OCI-LY3 (cell line): ENCODE measurements at regions not wholly inside any gene's neighbourhood (a gene's known extent, or its start where the extent isn't known, plus 50 kb on each side); places are given as distances from the start of the nearest gene placed in this dataset.

Source experiments
- H2AFZ ChIP-seq: fragments of 200-600, 300-600 bp; shearing (Covaris generic); 2 replicates; pipeline ENCODE4 v1.6.0; 2014; ENCODE audit warnings: antibody characterized with exemption, low read depth, low read length
- H3K27ac ChIP-seq: fragments of 200-600, 300-600 bp; sonication (generic); 2 replicates; pipeline ENCODE4 v1.5.1; 2014; ENCODE audit warnings: mild to moderate bottlenecking, low read length, moderate library complexity, mixed read lengths
- H3K27me3 ChIP-seq: fragments of 200-600, 300-600 bp; sonication (generic); 2 replicates; pipeline ENCODE4 v1.6.1; 2014; ENCODE audit warnings: low read depth, low read length, mixed read lengths
- H3K36me3 ChIP-seq: fragments of 200-600, 300-600 bp; sonication (generic); replicated peaks from 2 replicates; pipeline ENCODE3; 2014; ENCODE audit warnings: low read depth, low read length, mixed read lengths
- H3K4me1 ChIP-seq: fragments of 300-600, 200-600 bp; sonication (generic); 2 replicates; pipeline ENCODE4 v1.6.1; 2014; ENCODE audit warnings: low read length, mixed read lengths
- H3K4me2 ChIP-seq: fragments of 200-600, 300-600 bp; sonication (generic); 2 replicates; pipeline ENCODE4 v1.6.1; 2014; ENCODE audit warnings: low read length, mixed read lengths
- H3K4me3 ChIP-seq: fragments of 300-600, 200-600 bp; sonication (generic); 2 replicates; pipeline ENCODE4 v1.5.1; 2014; ENCODE audit warnings: antibody characterized with exemption, mild to moderate bottlenecking, low read length, moderate library complexity
- H3K79me2 ChIP-seq: fragments of 300-600, 200-600 bp; shearing (Covaris generic); 2 replicates; pipeline ENCODE4 v1.6.1; 2014; ENCODE audit warnings: mild to moderate bottlenecking, low read length, mixed read lengths
- H3K9ac ChIP-seq: fragments of 300-600, 200-600 bp; shearing (Covaris generic); 2 replicates; pipeline ENCODE4 v1.6.0; 2014; ENCODE audit warnings: mild to moderate bottlenecking, low read length, moderate library complexity
- H3K9me3 ChIP-seq: fragments of 200-600, 300-600 bp; shearing (Covaris generic); 2 replicates; pipeline ENCODE4 v1.6.1; 2014; ENCODE audit warnings: low read length, mixed read lengths; ENCODE audit not compliant: insufficient read depth
- H4K20me1 ChIP-seq: fragments of 200-600, 300-600 bp; sonication (generic); 2 replicates; pipeline ENCODE4 v1.6.1; 2016; ENCODE audit warnings: low read length, mixed read lengths; ENCODE audit not compliant: insufficient read depth
- CTCF ChIP-seq: fragments of 200-600, 300-600 bp; sonication (generic); IDR thresholded peaks from 2 replicates; pipeline ENCODE4 v1.5.1; 2014; ENCODE audit warnings: antibody characterized with exemption, low read length, low read depth
- EZH2phosphoT487 ChIP-seq: fragments of 200-600 bp; shearing (Covaris generic); IDR thresholded peaks from 2 replicates; pipeline ENCODE4 v1.6.1; 2018; ENCODE audit warnings: antibody characterized with exemption, mixed run types, low read depth

DNA sequence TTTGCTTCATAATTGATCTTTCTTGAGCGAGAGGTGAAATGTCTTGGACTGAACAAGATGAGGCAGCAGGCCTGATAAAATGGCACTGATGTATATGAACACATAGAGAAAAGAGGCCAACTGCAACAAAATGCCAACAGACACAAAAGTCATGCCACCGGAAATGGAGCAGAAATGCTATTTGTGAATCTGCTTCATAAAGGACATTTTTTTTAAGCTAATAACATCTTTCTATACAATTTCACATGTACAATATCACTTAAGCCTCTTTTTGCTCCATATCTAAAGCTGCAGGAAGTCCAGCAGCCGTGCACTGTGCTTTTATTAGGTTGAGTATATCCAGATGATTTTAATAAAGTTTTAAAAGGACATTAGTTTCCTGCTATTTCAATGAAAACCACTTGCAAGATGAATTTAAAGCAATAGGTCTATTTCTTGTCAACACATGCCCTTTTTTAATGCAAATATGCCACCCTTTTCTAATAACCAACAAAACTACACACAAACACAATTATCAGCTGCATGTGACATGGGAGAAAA is 169.2 kb upstream of the ADAMTS9 start:
- Histone ChIP-seq H3K9me3 (no peaks in the 10 kb centered on the region), H3K36me3 (no peaks in the 10 kb centered on the region), H3K27me3 (no peaks in the 10 kb centered on the region), H3K4me2 (no peak overlapping the region), H3K4me1 (no peaks in the 10 kb centered on the region), H3K9ac (no peak overlapping the region), H3K27ac (no peak overlapping the region), H4K20me1 (no peaks in the 10 kb centered on the region), H3K4me3 (no peak overlapping the region), H2AFZ (no peak overlapping the region), H3K79me2 (no peaks in the 10 kb centered on the region)
- TF ChIP-seq EZH2phosphoT487 = no peak
- TF ChIP-seq CTCF = no peak

GRCh38 chr3:64856106-64856505 is 168.3 kb upstream of the ADAMTS9 start:
- no peak overlapping the region for H3K27ac ChIP-seq
- TF ChIP-seq CTCF = no peak
- H3K9me3 ChIP-seq = no peaks in the 10 kb centered on the region
- no peaks in the 10 kb centered on the region for H3K79me2 ChIP-seq
- no peaks in the 10 kb centered on the region for H3K4me1 ChIP-seq
- no peaks in the 10 kb centered on the region for H3K27me3 ChIP-seq
- no peak overlapping the region for H3K4me3 ChIP-seq
- H2AFZ ChIP-seq = no peak overlapping the region
- no peaks in the 10 kb centered on the region for H3K36me3 ChIP-seq
- no peaks in the 10 kb centered on the region for H4K20me1 ChIP-seq
- H3K4me2 ChIP-seq = no peak overlapping the region
- no peak overlapping the region for H3K9ac ChIP-seq

GRCh38 chr3:64853456-64853855 is 165.7 kb upstream of the ADAMTS9 start:
- Histone ChIP-seq H3K4me3 (no peak overlapping the region), H3K79me2 (no peaks in the 10 kb centered on the region), H3K9ac (no peak overlapping the region), H3K4me2 (no peak overlapping the region), H3K27me3 (no peaks in the 10 kb centered on the region), H2AFZ (no peak overlapping the region), H4K20me1 (no peaks in the 10 kb centered on the region), H3K36me3 (no peaks in the 10 kb centered on the region), H3K27ac (no peak overlapping the region), H3K9me3 (no peaks in the 10 kb centered on the region), H3K4me1 (no peaks in the 10 kb centered on the region)
- no peak for TF ChIP-seq EZH2phosphoT487
- no peak for TF ChIP-seq CTCF

- Histone ChIP-seq H3K27me3 (no peaks in the 10 kb centered on the region), H3K36me3 (no peaks in the 10 kb centered on the region), H3K27ac (no peak overlapping the region), H3K4me1 (no peaks in the 10 kb centered on the region), H3K4me3 (no peak overlapping the region), H2AFZ (no peak overlapping the region), H3K4me2 (no peak overlapping the region), H3K9ac (no peak overlapping the region), H4K20me1 (no peaks in the 10 kb centered on the region), H3K9me3 (no peaks in the 10 kb centered on the region), H3K79me2 (no peaks in the 10 kb centered on the region)
- no peak for TF ChIP-seq EZH2phosphoT487
- no peak for TF ChIP-seq CTCF
Measured at GRCh38 chr3:64852738-64853137, 164.9 kb upstream of the ADAMTS9 start.
